Chondrocyte (in vitro differentiated cells): ENCODE measurements at regions not wholly inside any gene's neighbourhood (a gene's known extent, or its start where the extent isn't known, plus 50 kb on each side); places are given as distances from the start of the nearest gene placed in this dataset.
A peak's percentile ranks its signal among the peaks of the same experiment; 100 is the strongest.
"Not testable (repeated sequence)": the region's sequence is repeated elsewhere in the genome, so short reads cannot be mapped to it uniquely, and the experiment has no call there.

Experiments
- DNase-seq: peaks from one replicate; pipeline ENCODE4 v3.0.0; 2021; ENCODE audit warnings: mixed read lengths, low spot score
- H3K27ac Mint-ChIP-seq: one replicate; pipeline ENCODE4 v1.8.0; 2021; ENCODE audit warnings: mild to moderate bottlenecking, moderate library complexity, mixed read lengths; ENCODE audit not compliant: unreplicated experiment
- H3K27me3 Mint-ChIP-seq: 2 replicates; pipeline ENCODE4 v1.8.0; 2021; ENCODE audit warnings: low read depth, mixed read lengths
- H3K36me3 Mint-ChIP-seq: 2 replicates; pipeline ENCODE4 v1.8.0; 2021; ENCODE audit warnings: low read depth, mixed read lengths
- H3K4me1 Mint-ChIP-seq: 2 replicates; pipeline ENCODE4 v1.8.0; 2021; ENCODE audit warnings: low read depth, mild to moderate bottlenecking, mixed read lengths
- H3K4me3 Mint-ChIP-seq: one replicate; pipeline ENCODE4 v1.8.0; 2021; ENCODE audit warnings: mild to moderate bottlenecking, moderate library complexity, mixed read lengths; ENCODE audit not compliant: unreplicated experiment
- H3K9me3 Mint-ChIP-seq: 2 replicates; pipeline ENCODE4 v1.8.0; 2021; ENCODE audit warnings: low read depth, mixed read lengths
- CTCF ChIP-seq: fragments of 200-600 bp; sonication (generic); IDR thresholded peaks from 2 replicates; pipeline ENCODE4 v1.5.0; 2021; ENCODE audit warnings: antibody characterized with exemption, mild to moderate bottlenecking, moderate library complexity

- H3K4me1 Mint-ChIP-seq, H3K27me3 Mint-ChIP-seq, H3K27ac Mint-ChIP-seq, H3K4me3 Mint-ChIP-seq, H3K36me3 Mint-ChIP-seq, DNase-seq: not testable (repeated sequence)
- peaks cover 22% of the 10 kb centered on the region for H3K9me3 Mint-ChIP-seq
Measured at GRCh38 chr6:58129098-58129497, 811.7 kb downstream of the PRIM2 start.

- peaks cover 12% of the 10 kb centered on the region for H3K9me3 Mint-ChIP-seq
- not testable (repeated sequence) for H3K4me3 Mint-ChIP-seq, H3K27me3 Mint-ChIP-seq, H3K27ac Mint-ChIP-seq, DNase-seq, H3K4me1 Mint-ChIP-seq, H3K36me3 Mint-ChIP-seq
Measured at GRCh38 chr6:58139746-58140145, 822.3 kb downstream of the PRIM2 start.

GRCh38 chr6:58171025-58171424, 853.6 kb downstream of the PRIM2 start:
- not testable (repeated sequence) for H3K4me3 Mint-ChIP-seq, DNase-seq, H3K27me3 Mint-ChIP-seq, H3K27ac Mint-ChIP-seq, H3K9me3 Mint-ChIP-seq, H3K4me1 Mint-ChIP-seq, H3K36me3 Mint-ChIP-seq

- not testable (repeated sequence) for H3K27ac Mint-ChIP-seq, H3K36me3 Mint-ChIP-seq
Measured at GRCh38 chr6:58181557-58182065, 864.2 kb downstream of the PRIM2 start.

GRCh38 chr6:58185300-58185699, 867.9 kb downstream of the PRIM2 start:
- H3K27ac Mint-ChIP-seq, H3K27me3 Mint-ChIP-seq, H3K9me3 Mint-ChIP-seq, H3K4me3 Mint-ChIP-seq, DNase-seq, H3K4me1 Mint-ChIP-seq, H3K36me3 Mint-ChIP-seq: not testable (repeated sequence)

More at GRCh38 chr6:58181557-58182065, 864.2 kb downstream of the PRIM2 start:
- DNase-seq, H3K4me3 Mint-ChIP-seq, H3K9me3 Mint-ChIP-seq, H3K4me1 Mint-ChIP-seq, H3K27me3 Mint-ChIP-seq: not testable (repeated sequence)
- TF ChIP-seq CTCF, result peak; percentile 37

GRCh38 chr6:58193209-58193608, 875.8 kb downstream of the PRIM2 start:
- H3K9me3 Mint-ChIP-seq, result peaks cover 23% of the 10 kb centered on the region
- H3K36me3 Mint-ChIP-seq, DNase-seq, H3K4me3 Mint-ChIP-seq, H3K27me3 Mint-ChIP-seq, H3K27ac Mint-ChIP-seq, H3K4me1 Mint-ChIP-seq: not testable (repeated sequence)

GRCh38 chr6:58198301-58198700, 880.9 kb downstream of the PRIM2 start:
- Mint-ChIP-seq H3K9me3 (peaks cover 28% of the 10 kb centered on the region), H3K4me3 (no peak overlapping the region)

GRCh38 chr6:58237124-58237523, 919.7 kb downstream of the PRIM2 start:
- not testable (repeated sequence) for H3K36me3 Mint-ChIP-seq, H3K27ac Mint-ChIP-seq, H3K4me1 Mint-ChIP-seq, H3K27me3 Mint-ChIP-seq, H3K4me3 Mint-ChIP-seq, DNase-seq
- peaks cover 51% of the 10 kb centered on the region for H3K9me3 Mint-ChIP-seq

More at GRCh38 chr6:58198301-58198700, 880.9 kb downstream of the PRIM2 start:
- no peaks in the 10 kb centered on the region for H3K4me1 Mint-ChIP-seq
- no peaks in the 10 kb centered on the region for H3K27me3 Mint-ChIP-seq
- TF ChIP-seq CTCF, result no peak
- no peak for DNase-seq
- no peak overlapping the region for H3K27ac Mint-ChIP-seq
- H3K36me3 Mint-ChIP-seq, result no peaks in the 10 kb centered on the region

- H3K4me1 Mint-ChIP-seq, result not testable (repeated sequence)
- peaks cover 45% of the 10 kb centered on the region for H3K9me3 Mint-ChIP-seq
Measured at GRCh38 chr6:58238421-58238820, 921.0 kb downstream of the PRIM2 start.

GRCh38 chr6:58257625-58258024, 940.2 kb downstream of the PRIM2 start:
- peaks cover 29% of the 10 kb centered on the region for H3K9me3 Mint-ChIP-seq
- not testable (repeated sequence) for H3K36me3 Mint-ChIP-seq, H3K4me1 Mint-ChIP-seq, H3K27me3 Mint-ChIP-seq, H3K4me3 Mint-ChIP-seq, H3K27ac Mint-ChIP-seq
- DNase-seq, result peak; percentile 86

More at GRCh38 chr6:58238421-58238820, 921.0 kb downstream of the PRIM2 start:
- H3K36me3 Mint-ChIP-seq, H3K27ac Mint-ChIP-seq, H3K4me3 Mint-ChIP-seq, DNase-seq, H3K27me3 Mint-ChIP-seq: not testable (repeated sequence)
